H7 (cell line): ENCODE measurements at regions not wholly inside any gene's neighbourhood (a gene's known extent, or its start where the extent isn't known, plus 50 kb on each side); places are given as distances from the start of the nearest gene placed in this dataset.
A peak's percentile ranks its signal among the peaks of the same experiment; 100 is the strongest.

Experiments
- DNase-seq: peaks from one replicate; pipeline ENCODE4 v3.0.0; 2012
- H3K27me3 ChIP-seq: 2 replicates; pipeline ENCODE4 v1.6.0; 2011; ENCODE audit warnings: mild to moderate bottlenecking, low read length; ENCODE audit not compliant: control insufficient read depth, insufficient read depth
- H3K36me3 ChIP-seq: replicated peaks from 2 replicates; pipeline ENCODE4 v1.5.1; 2011; ENCODE audit warnings: low read length; ENCODE audit not compliant: control insufficient read depth, insufficient read depth
- H3K4me3 ChIP-seq: 2 replicates; pipeline ENCODE4 v1.5.1; 2011; ENCODE audit warnings: low read depth, mild to moderate bottlenecking, control low read depth, low read length, moderate library complexity; ENCODE audit not compliant: insufficient read depth

DNA sequence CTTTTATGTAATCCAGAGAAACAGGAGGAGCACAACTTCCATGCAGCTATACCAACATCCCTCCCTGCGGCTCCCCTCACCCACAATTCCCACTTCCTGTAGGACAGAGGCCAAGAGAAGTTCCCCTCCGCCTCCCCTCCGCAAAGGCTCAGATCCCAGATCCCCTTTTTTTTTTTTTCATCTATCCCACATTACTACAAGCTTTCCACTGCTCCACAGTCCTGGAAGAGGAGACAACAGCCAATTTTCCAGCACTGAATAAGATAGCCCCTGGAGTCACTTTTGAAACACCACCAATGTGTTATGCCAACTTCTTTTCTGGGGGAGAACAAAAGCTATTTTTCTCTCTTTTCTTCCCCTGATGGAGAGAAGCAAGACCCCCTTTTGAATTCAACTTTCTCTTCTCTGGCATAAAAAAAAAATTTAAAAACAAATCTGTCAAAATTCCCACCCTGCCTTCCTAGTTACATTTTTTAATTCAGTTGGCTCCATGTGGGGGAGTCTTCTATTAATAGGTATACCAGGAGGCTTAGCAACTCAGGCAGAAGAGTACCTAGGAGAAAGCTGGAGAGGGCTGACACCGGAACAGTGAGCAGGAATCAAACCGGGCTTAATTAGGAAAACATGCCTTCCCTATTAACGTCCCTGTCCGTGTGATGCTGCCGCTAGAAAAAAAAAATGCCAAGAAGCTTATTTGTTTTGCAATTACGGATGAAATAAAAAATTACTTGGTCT, 543.4 kb downstream of the BUD13 start:
- Histone ChIP-seq H3K36me3 (no peaks in the 10 kb centered on the region), H3K27me3 (no peaks in the 10 kb centered on the region), H3K4me3 (no peak overlapping the region)
- no peak for DNase-seq

DNA sequence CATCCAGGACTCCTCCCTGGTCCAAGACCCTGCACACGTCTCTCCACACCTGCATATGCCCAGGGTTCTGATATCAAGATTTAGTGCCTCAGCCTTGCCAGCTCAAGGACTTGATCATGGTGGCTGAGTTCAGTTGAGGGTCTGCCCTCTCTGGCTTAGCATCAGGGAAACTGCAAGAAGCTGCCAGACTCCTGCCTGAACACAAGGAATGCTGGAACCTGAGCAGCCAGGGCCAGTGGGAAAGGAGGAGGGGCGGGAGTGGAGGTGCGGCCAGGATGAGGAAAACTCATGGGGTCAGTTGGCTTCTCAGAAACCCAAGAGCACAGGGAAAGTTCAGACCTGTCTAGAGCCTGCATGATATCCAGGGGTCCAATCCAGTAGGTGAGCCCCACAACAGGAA, 546.1 kb downstream of the BUD13 start:
- no peak overlapping the region for H3K4me3 ChIP-seq
- DNase-seq: peak; percentile 45
- no peaks in the 10 kb centered on the region for H3K27me3 ChIP-seq
- H3K36me3 ChIP-seq: no peaks in the 10 kb centered on the region

DNA sequence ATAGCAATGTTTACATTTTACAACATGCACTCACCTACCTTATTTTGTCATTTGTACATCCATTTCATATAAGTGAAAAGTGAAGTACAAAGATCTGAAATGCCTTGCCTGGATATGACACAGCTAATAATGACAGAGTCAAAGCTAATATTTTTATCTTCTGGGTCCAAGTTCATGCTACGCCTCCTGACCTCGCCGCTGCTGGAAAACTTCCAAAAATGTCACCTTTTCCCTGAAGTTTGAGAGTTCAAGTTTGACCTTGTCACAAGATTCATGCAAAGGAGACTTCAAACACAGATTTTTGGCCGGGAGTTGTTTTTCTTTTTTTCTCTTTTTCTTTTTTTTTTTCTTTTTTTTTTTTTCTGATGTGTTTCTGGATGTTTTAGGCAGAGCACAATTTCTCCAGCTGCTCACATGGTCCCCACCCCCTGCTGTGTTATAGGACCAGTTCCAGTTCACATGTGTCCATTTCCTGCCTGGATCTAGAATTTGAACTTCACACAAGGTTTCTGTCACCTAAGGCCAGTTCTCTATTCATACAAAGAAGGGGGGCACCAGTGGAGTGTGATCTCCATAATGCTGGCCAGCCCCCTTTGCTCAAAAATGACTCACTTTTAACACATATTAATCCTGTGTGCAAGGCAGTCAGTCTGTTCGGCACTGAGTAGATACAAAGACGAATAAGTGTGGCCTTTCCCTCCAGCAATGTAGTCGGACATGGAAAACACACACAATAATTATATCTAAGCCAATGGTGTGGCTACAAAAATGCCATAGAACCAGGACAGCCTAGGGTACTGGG, 546.8 kb downstream of the BUD13 start:
- DNase-seq: no peak
- no peaks in the 10 kb centered on the region for H3K36me3 ChIP-seq
- no peaks in the 10 kb centered on the region for H3K27me3 ChIP-seq
- H3K4me3 ChIP-seq: no peak overlapping the region

DNA sequence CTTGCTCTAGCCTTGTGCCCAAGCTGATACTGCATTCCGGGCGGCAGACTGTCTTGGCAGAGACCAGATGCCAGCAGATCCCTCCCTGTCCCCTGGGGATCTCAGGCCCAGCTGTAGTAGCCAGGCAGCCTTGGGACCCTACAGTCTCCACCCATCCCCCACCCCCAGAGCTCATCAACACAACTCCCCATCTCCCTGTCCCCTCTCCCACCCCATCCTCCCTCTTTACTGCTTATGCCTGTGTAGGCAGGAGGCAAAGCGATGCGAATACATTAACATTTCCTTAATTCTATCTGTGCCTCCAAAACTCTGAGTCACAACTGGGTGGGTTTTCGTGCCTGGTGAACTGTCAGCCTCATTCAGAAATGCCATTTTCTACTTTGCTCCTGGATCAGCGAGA, 547.6 kb downstream of the BUD13 start:
- no peak overlapping the region for H3K4me3 ChIP-seq
- H3K27me3 ChIP-seq: no peaks in the 10 kb centered on the region
- no peak for DNase-seq
- no peaks in the 10 kb centered on the region for H3K36me3 ChIP-seq

DNA sequence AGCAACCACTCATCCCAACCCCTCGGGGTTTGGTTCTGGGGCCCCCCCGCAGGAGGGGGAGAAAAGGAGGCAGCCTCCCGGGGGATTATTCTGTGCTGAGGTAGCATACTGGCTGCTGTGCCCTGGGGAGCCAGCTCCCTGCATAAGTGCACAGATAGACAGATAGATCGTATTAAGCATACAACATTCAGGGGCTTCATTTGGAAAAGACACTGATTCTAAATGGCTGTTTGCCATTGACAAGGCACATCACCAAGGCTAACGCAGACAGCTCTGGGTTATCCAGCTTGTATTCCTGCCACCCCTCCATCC, 547.9 kb downstream of the BUD13 start:
- no peaks in the 10 kb centered on the region for H3K27me3 ChIP-seq
- no peaks in the 10 kb centered on the region for H3K36me3 ChIP-seq
- no peak overlapping the region for H3K4me3 ChIP-seq
- DNase-seq: no peak

DNA sequence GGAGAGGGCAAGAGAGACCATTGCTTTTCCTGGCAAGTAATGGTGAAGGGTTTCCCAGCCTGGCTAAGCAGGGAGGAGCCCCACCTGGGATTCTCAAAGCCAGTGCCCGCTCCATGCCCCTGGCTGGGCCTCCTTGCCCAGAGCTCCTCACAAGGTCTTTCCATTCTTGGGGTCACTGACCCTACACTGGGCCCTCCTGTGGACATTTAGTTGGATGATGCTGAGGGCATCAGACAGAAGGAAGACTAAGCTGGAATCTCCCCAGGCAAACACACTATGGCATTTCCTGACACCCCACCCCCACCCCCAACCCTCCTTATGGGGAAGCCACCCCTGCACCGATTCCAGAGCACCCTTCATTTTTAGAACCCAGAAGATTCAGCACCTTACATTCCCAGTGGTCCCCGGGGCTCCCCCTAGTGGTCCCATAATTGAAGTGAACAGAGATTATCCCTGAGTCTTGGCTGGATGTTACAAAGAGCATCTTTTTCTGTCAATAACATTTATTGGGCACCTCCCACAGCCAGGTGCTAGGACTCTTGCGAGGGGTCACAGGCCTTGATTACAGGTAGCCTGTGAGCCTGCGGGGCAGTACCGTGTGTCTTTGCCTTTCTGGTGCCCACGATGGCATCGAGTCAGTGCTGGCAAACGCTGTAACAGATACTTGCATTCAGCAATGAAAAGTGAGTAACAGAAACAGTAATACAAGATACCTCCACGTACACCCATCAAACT, 548.5 kb downstream of the BUD13 start:
- Histone ChIP-seq H3K27me3 (no peaks in the 10 kb centered on the region), H3K36me3 (no peaks in the 10 kb centered on the region), H3K4me3 (no peak overlapping the region)
- peak; percentile 68 for DNase-seq

DNA sequence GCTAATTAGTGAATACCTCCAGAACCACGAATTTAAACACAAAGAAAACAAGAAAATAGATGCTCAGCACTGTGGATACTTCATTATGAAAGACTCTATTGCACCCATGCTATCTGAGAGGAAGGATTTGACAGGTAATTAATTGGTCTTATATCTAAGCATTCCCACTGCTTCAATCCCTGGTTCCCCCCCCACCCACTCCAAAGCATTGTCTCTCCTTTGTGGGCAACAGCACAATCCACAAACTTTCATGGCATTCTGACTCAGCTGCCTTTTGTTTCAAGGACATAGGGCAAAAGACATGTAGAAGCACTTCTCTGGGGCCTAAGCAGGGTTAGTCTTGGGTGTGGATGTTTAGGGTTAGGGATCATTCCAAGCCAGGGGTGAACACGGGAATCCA, 551.4 kb downstream of the BUD13 start:
- no peaks in the 10 kb centered on the region for H3K36me3 ChIP-seq
- no peaks in the 10 kb centered on the region for H3K27me3 ChIP-seq
- DNase-seq: no peak
- no peak overlapping the region for H3K4me3 ChIP-seq

DNA sequence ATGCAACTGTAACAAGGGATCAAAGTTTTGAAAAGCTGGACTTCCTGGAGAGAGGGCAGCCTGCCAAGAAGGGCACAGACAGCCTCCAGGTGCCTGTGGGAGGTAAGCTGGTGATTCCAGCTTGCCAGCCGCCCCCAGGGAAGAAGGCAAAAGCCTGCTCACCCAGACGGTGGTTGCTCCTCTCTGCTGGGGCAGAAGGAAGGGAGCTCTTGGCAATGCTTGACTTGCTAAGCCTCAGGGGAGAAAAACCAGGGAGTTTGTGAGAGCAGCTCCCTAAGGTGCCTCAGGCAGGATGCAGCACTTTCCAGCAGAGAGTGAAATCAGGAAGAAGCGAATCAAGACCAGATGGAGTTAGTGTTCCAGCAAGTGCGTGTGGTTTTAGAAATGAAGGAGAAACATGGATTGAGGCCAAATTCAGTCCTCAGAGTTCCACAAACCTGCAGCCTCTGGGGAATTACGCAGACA, 553.6 kb downstream of the BUD13 start:
- H3K27me3 ChIP-seq: no peaks in the 10 kb centered on the region
- no peak overlapping the region for H3K4me3 ChIP-seq
- no peak for DNase-seq
- no peaks in the 10 kb centered on the region for H3K36me3 ChIP-seq

DNA sequence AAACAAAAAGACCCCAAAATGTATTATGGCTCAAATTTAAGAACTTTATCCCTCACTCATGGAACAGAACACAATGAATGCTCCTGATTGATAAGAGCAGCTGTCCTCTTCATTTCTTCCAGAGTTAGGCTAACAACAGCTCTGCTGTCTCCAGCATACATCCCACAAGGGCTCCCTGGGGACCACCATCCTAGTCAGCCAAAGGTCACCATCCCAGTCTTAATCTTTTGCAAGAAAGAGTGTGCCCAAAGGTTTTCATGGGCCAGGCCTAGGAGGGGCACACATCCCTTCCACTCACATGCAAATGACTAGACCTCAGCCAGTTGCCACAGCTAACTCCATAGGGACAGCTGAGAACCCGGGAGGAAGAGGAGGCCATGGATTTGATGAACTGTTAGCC, 555.3 kb downstream of the BUD13 start:
- no peak overlapping the region for H3K4me3 ChIP-seq
- H3K27me3 ChIP-seq: no peaks in the 10 kb centered on the region
- H3K36me3 ChIP-seq: no peaks in the 10 kb centered on the region
- no peak for DNase-seq

DNA sequence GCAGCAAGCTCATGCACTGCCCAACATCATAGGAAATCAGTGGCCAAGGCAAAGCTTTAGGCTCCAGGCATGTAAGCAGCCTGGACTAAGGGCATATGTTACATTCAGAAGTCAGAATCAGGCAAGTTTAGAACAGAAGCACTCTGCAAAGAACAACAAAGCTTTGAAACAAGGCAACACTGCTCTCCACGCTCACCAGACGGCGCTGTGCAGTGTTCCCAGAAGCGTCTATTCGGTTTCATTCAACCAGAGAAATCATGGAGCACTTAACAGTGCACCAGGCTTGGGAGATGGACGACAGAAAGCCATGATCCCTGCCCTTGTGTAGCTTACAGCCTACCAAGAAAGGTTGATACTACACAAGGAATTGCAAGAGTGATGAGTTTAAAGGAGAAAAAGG, 555.8 kb downstream of the BUD13 start:
- peak; percentile 54 for DNase-seq
- no peaks in the 10 kb centered on the region for H3K27me3 ChIP-seq
- no peaks in the 10 kb centered on the region for H3K36me3 ChIP-seq
- no peak overlapping the region for H3K4me3 ChIP-seq

DNA sequence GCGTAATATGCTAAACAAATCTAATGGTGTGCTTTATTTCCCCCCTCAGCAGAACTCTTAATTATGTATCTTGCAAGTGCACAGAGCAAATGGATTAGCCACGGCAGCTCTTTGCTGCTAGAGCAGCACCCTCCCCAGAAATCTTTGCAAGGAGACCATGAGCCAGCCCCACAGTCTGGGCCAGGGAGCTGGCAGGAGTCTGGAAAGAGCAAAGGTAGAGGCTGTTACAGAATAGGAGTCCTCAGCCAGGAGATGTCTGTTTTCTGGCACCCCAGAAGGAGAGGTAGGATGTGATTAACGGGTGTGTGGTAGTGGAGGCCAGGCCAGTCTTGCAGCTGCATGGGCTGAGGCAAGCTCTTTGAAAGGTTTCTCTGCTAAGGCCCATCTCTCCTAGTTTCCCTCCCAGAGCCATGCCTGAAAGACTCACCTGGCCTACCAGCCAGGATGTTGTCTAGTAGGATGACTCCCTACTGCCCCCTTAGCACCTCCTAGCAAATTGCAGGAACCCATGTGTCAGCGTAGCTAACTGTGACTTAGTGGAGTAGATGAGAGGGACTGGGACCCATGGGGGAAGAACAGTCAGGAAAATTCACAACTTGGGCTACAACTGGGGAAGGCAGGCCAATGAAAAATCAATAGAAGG, 557.2 kb downstream of the BUD13 start:
- no peaks in the 10 kb centered on the region for H3K27me3 ChIP-seq
- no peaks in the 10 kb centered on the region for H3K36me3 ChIP-seq
- no peak overlapping the region for H3K4me3 ChIP-seq
- peak; percentile 74 for DNase-seq

DNA sequence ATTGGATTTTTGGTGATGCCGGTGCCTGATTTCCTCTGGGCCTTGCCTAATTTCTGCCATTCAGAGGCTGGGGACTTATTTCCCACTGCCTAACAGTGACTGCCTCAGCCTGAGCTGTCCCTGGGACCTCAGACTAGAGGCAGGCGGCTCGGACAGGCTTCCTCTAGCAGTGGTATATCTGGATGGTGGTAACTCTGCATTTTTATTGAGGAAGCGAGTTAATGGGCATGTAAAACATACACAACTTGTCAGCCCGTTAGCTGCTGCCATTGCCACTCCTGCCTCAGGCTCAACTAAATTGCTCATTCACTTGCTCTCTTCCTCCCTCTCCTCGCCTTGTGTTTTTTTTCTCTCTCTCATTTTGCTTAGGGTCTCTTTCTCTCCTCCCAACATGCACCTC, 561.6 kb downstream of the BUD13 start:
- Histone ChIP-seq H3K4me3 (no peak overlapping the region), H3K36me3 (no peaks in the 10 kb centered on the region), H3K27me3 (no peaks in the 10 kb centered on the region)
- no peak for DNase-seq

DNA sequence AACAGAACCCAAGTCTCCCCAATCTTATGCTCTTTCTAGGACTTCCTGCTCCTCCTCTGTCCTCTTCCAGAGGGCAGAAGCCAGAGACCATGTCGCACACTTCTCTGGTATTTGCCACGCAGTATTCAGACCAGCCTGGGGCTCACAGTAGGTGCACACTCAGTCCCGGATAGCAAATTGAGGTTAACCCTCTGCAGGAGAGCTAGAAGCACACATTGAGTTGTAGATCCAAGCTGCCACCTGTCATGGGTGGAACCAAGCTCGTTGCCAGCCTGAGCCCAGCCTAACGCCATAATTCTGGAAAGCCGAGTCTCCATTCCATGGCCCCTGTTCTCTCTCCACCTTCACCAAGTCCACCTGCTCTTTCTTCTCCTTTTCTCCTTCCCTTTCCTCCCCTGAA, 562.1 kb downstream of the BUD13 start:
- DNase-seq: no peak
- no peaks in the 10 kb centered on the region for H3K27me3 ChIP-seq
- no peaks in the 10 kb centered on the region for H3K36me3 ChIP-seq

DNA sequence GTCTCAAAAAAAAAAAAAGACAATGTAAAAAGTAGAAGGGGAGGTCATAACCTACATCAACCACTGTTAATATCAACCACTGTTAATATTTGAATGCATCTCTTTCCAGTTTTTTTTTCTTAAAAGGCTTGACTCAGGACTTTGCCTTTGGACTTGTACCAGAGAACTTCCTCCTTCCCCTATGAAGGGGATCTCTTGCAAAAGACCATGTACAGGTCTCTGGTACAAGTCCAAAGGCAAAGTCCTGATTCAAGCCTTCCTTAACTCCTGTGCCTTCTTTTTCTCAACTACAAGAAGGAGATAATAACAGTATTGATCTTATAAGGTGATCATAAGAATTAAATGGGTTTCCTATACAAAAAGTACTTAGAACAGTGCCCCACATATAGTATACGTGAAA, 563.5 kb downstream of the BUD13 start:
- no peak for DNase-seq
- Histone ChIP-seq H3K36me3 (no peaks in the 10 kb centered on the region), H3K27me3 (no peaks in the 10 kb centered on the region), H3K4me3 (no peak overlapping the region)

More for the DNA sequence above, 562.1 kb downstream of the BUD13 start:
- H3K4me3 ChIP-seq: no peak overlapping the region
